Rectal smooth muscle tissue (tissue), 1 donor: ENCODE measurements at regions not wholly inside any gene's neighbourhood (a gene's known extent, or its start where the extent isn't known, plus 50 kb on each side); places are given as distances from the start of the nearest gene placed in this dataset.

Source experiments
- H3K27ac ChIP-seq: one replicate; pipeline ENCODE4 v1.7.0; 2013; ENCODE audit warnings: low read depth, low read length, inconsistent platforms
- H3K27me3 ChIP-seq: one replicate; pipeline ENCODE4 v1.7.0; 2013; ENCODE audit warnings: low read length; ENCODE audit not compliant: control insufficient read depth, insufficient read depth
- H3K36me3 ChIP-seq: one replicate; pipeline ENCODE4 v1.7.0; 2013; ENCODE audit warnings: low read length; ENCODE audit not compliant: control insufficient read depth, insufficient read depth
- H3K4me1 ChIP-seq: one replicate; pipeline ENCODE4 v1.7.0; 2013; ENCODE audit warnings: low read length; ENCODE audit not compliant: control insufficient read depth, insufficient read depth
- H3K4me3 ChIP-seq: one replicate; pipeline ENCODE4 v1.7.0; 2013; ENCODE audit warnings: low read length
- H3K9ac ChIP-seq: one replicate; pipeline ENCODE4 v1.7.0; 2013; ENCODE audit warnings: low read length

GRCh38 chr3:197445896-197446699, 109.7 kb downstream of the BDH1 start:
- H3K36me3 ChIP-seq: no peaks in the 10 kb centered on the region

GRCh38 chr3:197444793-197445379, 110.9 kb downstream of the BDH1 start:
- H3K4me3 ChIP-seq: no peak overlapping the region
- H3K27ac ChIP-seq: no peak overlapping the region
- no peaks in the 10 kb centered on the region for H3K36me3 ChIP-seq
- H3K9ac ChIP-seq: no peak overlapping the region
- no peaks in the 10 kb centered on the region for H3K4me1 ChIP-seq
- H3K27me3 ChIP-seq: no peaks in the 10 kb centered on the region

More at GRCh38 chr3:197445896-197446699, 109.7 kb downstream of the BDH1 start:
- Histone ChIP-seq H3K27me3 (no peaks in the 10 kb centered on the region), H3K9ac (no peak overlapping the region), H3K4me3 (no peak overlapping the region), H3K4me1 (no peaks in the 10 kb centered on the region), H3K27ac (no peak overlapping the region)

- Histone ChIP-seq H3K4me3 (no peak overlapping the region), H3K9ac (no peak overlapping the region), H3K27ac (no peak overlapping the region), H3K27me3 (no peaks in the 10 kb centered on the region), H3K36me3 (no peaks in the 10 kb centered on the region), H3K4me1 (no peaks in the 10 kb centered on the region)
Observed at GRCh38 chr3:197443506-197443905, 112.3 kb downstream of the BDH1 start.

DNA sequence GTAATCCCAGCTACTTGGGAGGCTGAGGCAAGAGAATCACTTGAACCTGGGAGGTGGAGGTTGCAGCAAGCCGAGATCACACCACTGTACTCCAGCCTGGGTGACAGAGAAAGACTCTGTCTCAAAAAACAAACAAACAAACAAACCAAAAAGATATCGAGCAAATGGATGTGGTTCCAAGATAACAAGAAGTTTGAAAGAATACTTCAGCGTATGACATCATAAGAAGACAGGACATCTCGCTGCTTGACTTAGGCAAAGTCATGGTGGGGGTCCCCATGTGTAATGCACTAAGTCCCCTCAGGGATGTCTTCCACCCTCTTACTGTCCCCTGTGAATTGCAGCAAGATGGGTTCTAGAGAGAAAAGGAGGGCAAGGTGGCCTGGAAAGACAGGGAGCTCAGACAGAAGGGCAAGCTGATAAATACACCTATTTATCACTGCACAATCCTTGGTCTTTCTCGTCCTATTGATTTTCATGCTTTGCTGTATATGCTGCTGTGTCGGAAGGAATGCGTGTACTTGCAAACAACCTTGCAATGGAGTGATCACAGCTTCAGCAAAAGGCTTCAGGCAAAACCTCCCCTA, 115.0 kb downstream of the BDH1 start:
- Histone ChIP-seq H3K27me3 (no peaks in the 10 kb centered on the region), H3K4me1 (no peaks in the 10 kb centered on the region), H3K36me3 (no peaks in the 10 kb centered on the region), H3K27ac (no peak overlapping the region), H3K9ac (no peak overlapping the region), H3K4me3 (no peak overlapping the region)

DNA sequence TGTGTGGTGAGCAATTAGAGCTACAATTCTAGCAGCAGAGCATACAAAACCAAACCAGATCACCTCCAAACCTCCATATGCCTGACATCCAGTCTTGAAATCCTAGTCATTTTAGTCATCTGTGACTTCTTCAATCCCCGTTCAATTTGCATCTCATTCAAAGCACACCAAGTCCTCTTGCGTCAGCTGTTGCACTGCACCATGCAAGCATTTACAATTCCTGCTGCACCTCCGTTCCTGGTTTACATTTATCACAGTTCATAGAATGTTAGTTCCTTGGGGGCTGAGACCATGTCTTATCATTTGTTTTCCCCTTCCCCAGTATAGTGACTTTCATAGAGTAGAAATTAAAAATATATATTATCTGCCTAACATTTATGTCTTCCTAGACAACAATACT, 116.9 kb downstream of the BDH1 start:
- Histone ChIP-seq H3K27me3 (no peaks in the 10 kb centered on the region), H3K9ac (no peak overlapping the region), H3K4me1 (no peaks in the 10 kb centered on the region), H3K36me3 (no peaks in the 10 kb centered on the region), H3K4me3 (no peak overlapping the region), H3K27ac (no peak overlapping the region)

GRCh38 chr3:197435426-197435825, 120.3 kb downstream of the BDH1 start:
- H3K4me1 ChIP-seq: no peaks in the 10 kb centered on the region
- H3K9ac ChIP-seq: no peak overlapping the region
- no peaks in the 10 kb centered on the region for H3K36me3 ChIP-seq
- H3K4me3 ChIP-seq: no peak overlapping the region
- no peak overlapping the region for H3K27ac ChIP-seq
- no peaks in the 10 kb centered on the region for H3K27me3 ChIP-seq

DNA sequence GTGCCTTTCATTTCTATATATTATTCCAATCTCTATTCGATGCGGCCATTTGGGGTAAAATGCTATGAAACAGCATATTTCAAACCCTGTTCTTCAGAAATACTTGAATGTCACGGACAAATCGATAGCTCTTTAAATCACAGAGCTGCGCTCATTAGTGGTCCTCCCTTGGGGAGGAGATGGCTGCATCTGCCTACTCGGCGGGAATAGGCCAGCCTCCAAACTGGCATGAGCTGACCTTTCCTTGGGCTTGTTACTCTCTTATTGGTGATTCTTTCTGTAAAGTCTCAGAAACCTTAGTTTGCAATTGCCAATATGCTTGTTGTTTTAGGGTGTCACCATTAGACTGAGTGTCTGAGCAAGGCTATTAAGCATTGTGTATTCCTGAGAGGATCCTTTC, 120.9 kb downstream of the BDH1 start:
- H3K27me3 ChIP-seq: no peaks in the 10 kb centered on the region
- H3K9ac ChIP-seq: no peak overlapping the region
- H3K4me3 ChIP-seq: no peak overlapping the region
- no peaks in the 10 kb centered on the region for H3K36me3 ChIP-seq
- no peaks in the 10 kb centered on the region for H3K4me1 ChIP-seq
- no peak overlapping the region for H3K27ac ChIP-seq

GRCh38 chr3:197432384-197433127, 123.2 kb downstream of the BDH1 start:
- H3K27me3 ChIP-seq: no peaks in the 10 kb centered on the region
- H3K9ac ChIP-seq: no peak overlapping the region
- H3K27ac ChIP-seq: no peak overlapping the region
- H3K4me1 ChIP-seq: no peaks in the 10 kb centered on the region
- H3K4me3 ChIP-seq: no peak overlapping the region
- no peaks in the 10 kb centered on the region for H3K36me3 ChIP-seq

GRCh38 chr3:197431346-197431910, 124.3 kb downstream of the BDH1 start:
- no peak overlapping the region for H3K27ac ChIP-seq

GRCh38 chr3:197430934-197431333, 124.8 kb downstream of the BDH1 start:
- Histone ChIP-seq H3K4me1 (no peaks in the 10 kb centered on the region), H3K27ac (no peak overlapping the region), H3K9ac (no peak overlapping the region)

More at GRCh38 chr3:197431346-197431910, 124.3 kb downstream of the BDH1 start:
- H3K9ac ChIP-seq: no peak overlapping the region
- no peak overlapping the region for H3K4me3 ChIP-seq
- no peaks in the 10 kb centered on the region for H3K36me3 ChIP-seq
- H3K27me3 ChIP-seq: peaks cover 2% of the 10 kb centered on the region
- H3K4me1 ChIP-seq: no peaks in the 10 kb centered on the region

GRCh38 chr3:197430502-197430901, 125.3 kb downstream of the BDH1 start:
- Histone ChIP-seq H3K27ac (no peak overlapping the region), H3K4me3 (no peak overlapping the region), H3K36me3 (no peaks in the 10 kb centered on the region), H3K4me1 (no peaks in the 10 kb centered on the region), H3K27me3 (peaks cover 2% of the 10 kb centered on the region), H3K9ac (no peak overlapping the region)

More at GRCh38 chr3:197430934-197431333, 124.8 kb downstream of the BDH1 start:
- Histone ChIP-seq H3K4me3 (no peak overlapping the region), H3K36me3 (no peaks in the 10 kb centered on the region), H3K27me3 (peaks cover 2% of the 10 kb centered on the region)

GRCh38 chr3:197428952-197429351, 126.8 kb downstream of the BDH1 start:
- H3K27ac ChIP-seq: no peak overlapping the region
- no peak overlapping the region for H3K4me3 ChIP-seq
- no peaks in the 10 kb centered on the region for H3K36me3 ChIP-seq
- no peaks in the 10 kb centered on the region for H3K4me1 ChIP-seq
- H3K9ac ChIP-seq: no peak overlapping the region
- peaks cover 2% of the 10 kb centered on the region for H3K27me3 ChIP-seq
